HCT116 (cell line): ENCODE measurements at regions not wholly inside any gene's neighbourhood (a gene's known extent, or its start where the extent isn't known, plus 50 kb on each side); places are given as distances from the start of the nearest gene placed in this dataset.

Experiments used
- ATAC-seq: fragments of 200-7000 bp; cut with Tn5 transposase; 2 replicates; pipeline ENCODE4 v1.9.1; 2020; ENCODE audit warnings: mild to moderate bottlenecking, moderate library complexity
- BruUV-seq: library from RNA; stranded (reverse); fragments of 400-500 nt; replicated peaks from 2 replicates; lab custom pipeline; 2021; lab: Mats Ljungman, UMichigan
- CTCF ChIA-PET: fragments of 300-600 bp; sonication (Branson Sonifier 250); formaldehyde crosslinking; loops from one replicate; lab custom pipeline; 2021; ENCODE audit warnings: antibody characterized with exemption; lab: Charles Lee
- POLR2A ChIA-PET: fragments of 300-600, 350-600 bp; sonication (Branson Sonifier 250); formaldehyde crosslinking; loops from one replicate; lab custom pipeline; 2021; ENCODE audit warnings: antibody characterized with exemption; lab: Charles Lee
- RAD21 ChIA-PET, 2 experiments: fragments of 300-600 bp; sonication (Branson Sonifier 250); formaldehyde crosslinking; loops; one replicate each; lab custom pipeline; 2023; ENCODE audit warnings: low total read pairs in 2 of 2; ENCODE audit not compliant: uncharacterized antibody in 2 of 2, unreplicated experiment in 2 of 2, low non-redundant PET in 1 of 2; lab: Charles Lee
- DNase-seq: peaks from one replicate; pipeline ENCODE4 v3.0.0-alpha.2; 2010; ENCODE audit warnings: low read depth, low spot score
- H2AFZ ChIP-seq: fragments of 200-600 bp; shearing (Covaris generic), sonication (generic); 2 replicates; pipeline ENCODE4 v1.6.1; 2017; ENCODE audit warnings: low read depth, mixed run types, mixed read lengths, antibody characterized with exemption, low read length; ENCODE audit not compliant: poor library complexity, severe bottlenecking
- H3K27ac ChIP-seq: 2 replicates; pipeline ENCODE4 v1.5.1; 2012; ENCODE audit warnings: low read depth, low read length
- H3K27me3 ChIP-seq: fragments of 200-600 bp; sonication (generic); 2 replicates; pipeline ENCODE4 v1.6.1; 2016; ENCODE audit warnings: mixed run types, low read length, mixed read lengths; ENCODE audit not compliant: insufficient read depth
- H3K36me3 ChIP-seq, 2 experiments: fragments of 200-500 bp in 1 of 2; fragments of 200-600 bp in 1 of 2; sonication (Bioruptor generic) in 1 of 2; sonication (generic) in 1 of 2; 2 replicates each; pipeline versions ENCODE4 v1.5.1 to v1.6.1; 2014 to 2016; ENCODE audit warnings: low read length in 2 of 2, inconsistent platforms in 1 of 2, mixed read lengths in 1 of 2, mixed run types in 1 of 2; ENCODE audit not compliant: insufficient read depth in 2 of 2, control insufficient read depth in 1 of 2
- H3K4me1 ChIP-seq, 2 experiments: fragments of 200-600 bp in 1 of 2; sonication (generic) in 1 of 2; 2 replicates each; pipeline versions ENCODE4 v1.5.1 to v1.6.1; 2012 to 2017; ENCODE audit warnings: low read length in 2 of 2, inconsistent platforms in 1 of 2, mild to moderate bottlenecking in 1 of 2, mixed read lengths in 1 of 2, mixed run types in 1 of 2, moderate library complexity in 1 of 2; ENCODE audit not compliant: insufficient read depth in 2 of 2, control insufficient read depth in 1 of 2
- H3K4me2 ChIP-seq: fragments of 200-600 bp; sonication (generic); 2 replicates; pipeline ENCODE4 v1.6.1; 2017; ENCODE audit warnings: mixed run types, low read length, mixed read lengths
- H3K4me3 ChIP-seq, 2 experiments: fragments of 200-600 bp in 1 of 2; sonication (generic) in 1 of 2; replicated peaks in 1 of 2; 2 replicates each; pipeline ENCODE4 v1.5.1; 2011 to 2016; ENCODE audit warnings: low read length in 2 of 2, control low read depth in 1 of 2, low read depth in 1 of 2, mild to moderate bottlenecking in 1 of 2, mixed read lengths in 1 of 2, mixed run types in 1 of 2
- H3K79me2 ChIP-seq: fragments of 200-600 bp; sonication (generic); 2 replicates; pipeline ENCODE4 v1.6.1; 2017; ENCODE audit warnings: mild to moderate bottlenecking, mixed run types, low read length, moderate library complexity, mixed read lengths; ENCODE audit not compliant: insufficient read depth
- H3K9ac ChIP-seq: fragments of 200-600 bp; sonication (generic); 2 replicates; pipeline ENCODE4 v1.6.1; 2016; ENCODE audit warnings: low read length, mixed read lengths
- H3K9me2 ChIP-seq: fragments of 200-600 bp; sonication (generic), shearing (Covaris generic); 2 replicates; pipeline ENCODE4 v1.6.1; 2017; ENCODE audit warnings: mixed run types, mild to moderate bottlenecking, moderate library complexity; ENCODE audit not compliant: insufficient read depth
- H3K9me3 ChIP-seq, 2 experiments: fragments of 200-500 bp in 1 of 2; fragments of 200-600 bp in 1 of 2; sonication (Bioruptor generic) in 1 of 2; sonication (generic) in 1 of 2; 2 replicates each; pipeline ENCODE4 v1.6.1; 2014 to 2017; ENCODE audit warnings: low read length in 2 of 2, mixed read lengths in 2 of 2, inconsistent platforms in 1 of 2, low read depth in 1 of 2, mild to moderate bottlenecking in 1 of 2, mixed run types in 1 of 2, moderate library complexity in 1 of 2; ENCODE audit not compliant: control insufficient read depth in 1 of 2, insufficient read depth in 1 of 2
- H4K20me1 ChIP-seq: fragments of 200-600 bp; sonication (generic), shearing (Covaris generic); 2 replicates; pipeline ENCODE4 v1.6.1; 2017; ENCODE audit warnings: mixed run types, mild to moderate bottlenecking, moderate library complexity; ENCODE audit not compliant: insufficient read depth
- CEBPB ChIP-seq: IDR thresholded peaks from 2 replicates; pipeline ENCODE4 v1.6.1; 2012; ENCODE audit warnings: low read depth
- EGR1 ChIP-seq: IDR thresholded peaks from 2 replicates; pipeline ENCODE4 v1.6.1; 2012; ENCODE audit warnings: low read depth
- ELF1 ChIP-seq: IDR thresholded peaks from 2 replicates; pipeline ENCODE4 v1.6.1; 2012; ENCODE audit warnings: low read depth, borderline replicate concordance
- EZH2 ChIP-seq: fragments of 200-600 bp; sonication (generic); IDR thresholded peaks from 2 replicates; pipeline ENCODE4 v1.6.1; 2017; ENCODE audit warnings: antibody characterized with exemption, mixed run types
- EZH2phosphoT487 ChIP-seq: fragments of 200-600 bp; IDR thresholded peaks from 2 replicates; pipeline ENCODE4 v1.6.1; 2018; ENCODE audit warnings: antibody characterized with exemption, borderline replicate concordance
- FOSL1 ChIP-seq: IDR thresholded peaks from 2 replicates; pipeline ENCODE4 v1.6.1; 2012; ENCODE audit warnings: low read depth
- POLR2A ChIP-seq: IDR thresholded peaks from 2 replicates; pipeline ENCODE4 v1.7.0; 2011; ENCODE audit warnings: borderline replicate concordance; ENCODE audit not compliant: insufficient read depth, insufficient read length; ENCODE audit errors: extremely low read depth
- POLR2AphosphoS5 ChIP-seq: IDR thresholded peaks from 2 replicates; pipeline ENCODE4 v1.6.1; 2011; ENCODE audit warnings: mild to moderate bottlenecking, low read depth, low read length, moderate library complexity
- RAD21 ChIP-seq: IDR thresholded peaks from 2 replicates; pipeline ENCODE4 v1.6.1; 2012; ENCODE audit warnings: low read depth, mild to moderate bottlenecking
- SIN3A ChIP-seq: IDR thresholded peaks from 2 replicates; pipeline ENCODE4 v1.6.1; 2012; ENCODE audit warnings: low read depth
- SP1 ChIP-seq: IDR thresholded peaks from 2 replicates; pipeline ENCODE4 v1.6.1; 2012; ENCODE audit warnings: low read depth
- SRF ChIP-seq: IDR thresholded peaks from 2 replicates; pipeline ENCODE4 v1.6.1; 2012; ENCODE audit warnings: low read depth
- TCF7L2 ChIP-seq: IDR thresholded peaks from 2 replicates; pipeline ENCODE4 v1.7.0; 2011; ENCODE audit warnings: borderline replicate concordance, inconsistent platforms; ENCODE audit not compliant: insufficient read depth, insufficient read length; ENCODE audit errors: extremely low read depth
- YY1 ChIP-seq: IDR thresholded peaks from 2 replicates; pipeline ENCODE4 v1.6.1; 2011; ENCODE audit warnings: low read length, low read depth, moderate library complexity, mild to moderate bottlenecking; ENCODE audit not compliant: insufficient replicate concordance; ENCODE audit errors: extremely low read depth
- ZFX ChIP-seq: fragments of 450-650 bp; IDR thresholded peaks from 2 replicates; pipeline ENCODE4 v1.6.1; 2017
- intact Hi-C: fragments of 100-400 bp; cut with micrococcal nuclease; formaldehyde crosslinking; loops from 2 replicates; pipeline ENCODE4 v1.10.0; 2022
- TF ChIP-seq, protein P1 (sequence below): IDR thresholded peaks from 2 replicates; pipeline ENCODE4 v1.6.1; 2012
- TF ChIP-seq, protein P2 (sequence below): IDR thresholded peaks from 2 replicates; pipeline ENCODE4 v1.6.1; 2012; ENCODE audit warnings: low read depth
- TF ChIP-seq, protein P3 (sequence below): IDR thresholded peaks from 2 replicates; pipeline ENCODE4 v1.6.1; 2012

DNA sequence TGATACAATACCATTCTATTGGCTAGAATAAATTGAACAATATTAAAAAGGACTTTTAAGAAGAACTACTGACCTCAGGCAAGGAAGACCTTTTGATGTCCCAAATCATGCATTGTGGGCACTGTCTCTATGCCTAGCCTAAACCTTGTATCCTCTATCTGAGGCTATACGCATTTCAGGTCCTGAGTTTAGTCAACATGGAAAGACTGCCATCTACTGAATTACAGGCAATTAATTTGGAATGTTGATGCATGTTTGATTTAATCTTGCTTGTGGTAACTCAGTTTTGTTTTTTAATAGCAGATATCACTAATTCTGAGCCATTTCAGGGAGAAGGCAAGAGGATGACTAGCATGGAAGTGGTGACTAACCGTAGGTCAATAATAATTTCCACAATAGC lies 585.3 kb upstream of the CCNG1 start:
- ChIA-PET CTCF (no interaction called here), RAD21 (no interaction called here), POLR2A (no interaction called here)
- H2AFZ ChIP-seq: no peak overlapping the region
- H3K27me3 ChIP-seq: no peaks in the 10 kb centered on the region
- no peaks in the 10 kb centered on the region for H3K79me2 ChIP-seq
- no peak for TF ChIP-seq ELF1
- TF ChIP-seq CEBPB: no peak
- TF ChIP-seq, protein P1, sequence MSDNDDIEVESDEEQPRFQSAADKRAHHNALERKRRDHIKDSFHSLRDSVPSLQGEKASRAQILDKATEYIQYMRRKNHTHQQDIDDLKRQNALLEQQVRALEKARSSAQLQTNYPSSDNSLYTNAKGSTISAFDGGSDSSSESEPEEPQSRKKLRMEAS: no peak
- TF ChIP-seq SRF: no peak
- TF ChIP-seq EZH2: no peak
- no peak for TF ChIP-seq EZH2phosphoT487
- no peak for TF ChIP-seq FOSL1
- no peak for TF ChIP-seq POLR2A
- no peak for TF ChIP-seq RAD21
- no peak for TF ChIP-seq SIN3A
- no peak for TF ChIP-seq POLR2AphosphoS5
- TF ChIP-seq SP1: no peak
- TF ChIP-seq EGR1: no peak
- no peak for TF ChIP-seq ZFX
- TF ChIP-seq, protein P2, sequence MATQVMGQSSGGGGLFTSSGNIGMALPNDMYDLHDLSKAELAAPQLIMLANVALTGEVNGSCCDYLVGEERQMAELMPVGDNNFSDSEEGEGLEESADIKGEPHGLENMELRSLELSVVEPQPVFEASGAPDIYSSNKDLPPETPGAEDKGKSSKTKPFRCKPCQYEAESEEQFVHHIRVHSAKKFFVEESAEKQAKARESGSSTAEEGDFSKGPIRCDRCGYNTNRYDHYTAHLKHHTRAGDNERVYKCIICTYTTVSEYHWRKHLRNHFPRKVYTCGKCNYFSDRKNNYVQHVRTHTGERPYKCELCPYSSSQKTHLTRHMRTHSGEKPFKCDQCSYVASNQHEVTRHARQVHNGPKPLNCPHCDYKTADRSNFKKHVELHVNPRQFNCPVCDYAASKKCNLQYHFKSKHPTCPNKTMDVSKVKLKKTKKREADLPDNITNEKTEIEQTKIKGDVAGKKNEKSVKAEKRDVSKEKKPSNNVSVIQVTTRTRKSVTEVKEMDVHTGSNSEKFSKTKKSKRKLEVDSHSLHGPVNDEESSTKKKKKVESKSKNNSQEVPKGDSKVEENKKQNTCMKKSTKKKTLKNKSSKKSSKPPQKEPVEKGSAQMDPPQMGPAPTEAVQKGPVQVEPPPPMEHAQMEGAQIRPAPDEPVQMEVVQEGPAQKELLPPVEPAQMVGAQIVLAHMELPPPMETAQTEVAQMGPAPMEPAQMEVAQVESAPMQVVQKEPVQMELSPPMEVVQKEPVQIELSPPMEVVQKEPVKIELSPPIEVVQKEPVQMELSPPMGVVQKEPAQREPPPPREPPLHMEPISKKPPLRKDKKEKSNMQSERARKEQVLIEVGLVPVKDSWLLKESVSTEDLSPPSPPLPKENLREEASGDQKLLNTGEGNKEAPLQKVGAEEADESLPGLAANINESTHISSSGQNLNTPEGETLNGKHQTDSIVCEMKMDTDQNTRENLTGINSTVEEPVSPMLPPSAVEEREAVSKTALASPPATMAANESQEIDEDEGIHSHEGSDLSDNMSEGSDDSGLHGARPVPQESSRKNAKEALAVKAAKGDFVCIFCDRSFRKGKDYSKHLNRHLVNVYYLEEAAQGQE: no peak
- no peak for TF ChIP-seq TCF7L2
- TF ChIP-seq, protein P3, sequence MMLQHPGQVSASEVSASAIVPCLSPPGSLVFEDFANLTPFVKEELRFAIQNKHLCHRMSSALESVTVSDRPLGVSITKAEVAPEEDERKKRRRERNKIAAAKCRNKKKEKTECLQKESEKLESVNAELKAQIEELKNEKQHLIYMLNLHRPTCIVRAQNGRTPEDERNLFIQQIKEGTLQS: no peak
- no peak for TF ChIP-seq YY1
- no peak overlapping the region for H3K4me2 ChIP-seq
- no peak overlapping the region for H3K27ac ChIP-seq
- H3K9me2 ChIP-seq: no peaks in the 10 kb centered on the region
- no TSS peak for BruUV-seq
- H3K9me3 ChIP-seq: peaks cover 0 to 8% of the 10 kb centered on the region in 2 experiments; a peak in 2 of 4 replicates
- H3K9ac ChIP-seq: no peak overlapping the region
- no peaks in the 10 kb centered on the region; a peak in 1 of 4 replicates for H3K36me3 ChIP-seq
- no peak for DNase-seq
- no peaks in the 10 kb centered on the region for H4K20me1 ChIP-seq
- intact Hi-C loops: no loop called here
- H3K4me3 ChIP-seq: no peak overlapping the region
- H3K4me1 ChIP-seq: no peaks in the 10 kb centered on the region
- ATAC-seq: no peak
